ENCODE measurements at regions not wholly inside any gene's neighbourhood (a gene's known extent, or its start where the extent isn't known, plus 50 kb on each side); places are given as distances from the start of the nearest gene placed in this dataset.

- H3K27me3 ChIP-seq (ENCODE audit: insufficient read depth, low read depth) = no peaks in the 10 kb centered on the region
- intact Hi-C loops (cut with micrococcal nuclease; ENCODE audit: unreplicated experiment) = no loop called here
- no peak overlapping the region for H3K27ac ChIP-seq
- no peaks in the 10 kb centered on the region for H3F3A ChIP-seq (ENCODE audit: insufficient read depth, low read depth)
- no peak overlapping the region for H3K4me2 ChIP-seq
- TF ChIP-seq EZH2 (IDR thresholded peaks at IDR 0.05; ENCODE audit: low read depth) (no peak), CTCF (conservative IDR thresholded peaks at IDR 0.05) (no peak)
- DNase-seq = no peak
- no peaks in the 10 kb centered on the region for H4K20me1 ChIP-seq (ENCODE audit: insufficient read depth)
- no peaks in the 10 kb centered on the region for H3K79me2 ChIP-seq (ENCODE audit: low read depth)
- H2AFZ ChIP-seq = no peak overlapping the region
- POLR2A ChIA-PET (ENCODE audit: unreplicated experiment) = interaction anchor here (0.6 to 0.7 kb wide), 3 partner anchors 138 to 177 kb away, joined by 4 to 6 read pairs (median 5); partner anchors contain the start of gene IER5L
- no peaks in the 10 kb centered on the region for H3K9me2 ChIP-seq (ENCODE audit: insufficient read depth)
- H3K4me3 ChIP-seq = no peak overlapping the region
- no TSS peak for BruUV-seq (replicated peaks)
- no peaks in the 10 kb centered on the region for H3K4me1 ChIP-seq (replicated peaks; ENCODE audit: insufficient read depth)
- no peaks in the 10 kb centered on the region for H3K9me3 ChIP-seq (ENCODE audit: insufficient read depth, low read depth)
- no peaks in the 10 kb centered on the region for H3K36me3 ChIP-seq (ENCODE audit: low read depth)
- CTCF ChIA-PET = no interaction called here
Measured at GRCh38 chr9:129316281-129317030, 138.4 kb upstream of the IER5L start.

- Histone ChIP-seq H3F3A (ENCODE audit: insufficient read depth, low read depth) (0 out of 2 replicates have a peak, but pooled peaks cover 5% of the 10 kb centered on the region), H3K27ac (no peak overlapping the region), H3K9me2 (ENCODE audit: insufficient read depth) (no peaks in the 10 kb centered on the region), H3K36me3 (ENCODE audit: low read depth) (no peaks in the 10 kb centered on the region), H3K27me3 (ENCODE audit: insufficient read depth, low read depth) (no peaks in the 10 kb centered on the region), H3K9me3 (ENCODE audit: insufficient read depth, low read depth) (no peaks in the 10 kb centered on the region), H4K20me1 (ENCODE audit: insufficient read depth) (no peaks in the 10 kb centered on the region), H3K4me1 (replicated peaks; ENCODE audit: insufficient read depth) (no peaks in the 10 kb centered on the region), H2AFZ (no peak overlapping the region), H3K4me2 (no peak overlapping the region), H3K79me2 (ENCODE audit: low read depth) (no peaks in the 10 kb centered on the region), H3K4me3 (no peak overlapping the region)
- ChIA-PET POLR2A (ENCODE audit: unreplicated experiment) (no interaction called here), CTCF (no interaction called here)
- TF ChIP-seq CTCF (conservative IDR thresholded peaks at IDR 0.05) (no peak), EZH2 (IDR thresholded peaks at IDR 0.05; ENCODE audit: low read depth) (no peak)
- DNase-seq = no peak
- intact Hi-C loops (cut with micrococcal nuclease; ENCODE audit: unreplicated experiment) = no loop called here
- BruUV-seq (replicated peaks) = no TSS peak
Measured at GRCh38 chr9:129313331-129313955, 135.4 kb upstream of the IER5L start.

GRCh38 chr9:129312251-129313122 is 134.4 kb upstream of the IER5L start:
- ChIA-PET CTCF (no interaction called here), POLR2A (ENCODE audit: unreplicated experiment) (no interaction called here)
- BruUV-seq (replicated peaks) = no TSS peak
- Histone ChIP-seq H3K4me1 (replicated peaks; ENCODE audit: insufficient read depth) (no peaks in the 10 kb centered on the region), H3K9me3 (ENCODE audit: insufficient read depth, low read depth) (no peaks in the 10 kb centered on the region), H4K20me1 (ENCODE audit: insufficient read depth) (no peaks in the 10 kb centered on the region), H3K4me2 (no peak overlapping the region), H3K36me3 (ENCODE audit: low read depth) (no peaks in the 10 kb centered on the region), H2AFZ (no peak overlapping the region), H3F3A (ENCODE audit: insufficient read depth, low read depth) (0 out of 2 replicates have a peak, but pooled peaks cover 5% of the 10 kb centered on the region), H3K79me2 (ENCODE audit: low read depth) (no peaks in the 10 kb centered on the region), H3K4me3 (no peak overlapping the region), H3K9me2 (ENCODE audit: insufficient read depth) (no peaks in the 10 kb centered on the region), H3K27ac (no peak overlapping the region), H3K27me3 (ENCODE audit: insufficient read depth, low read depth) (no peaks in the 10 kb centered on the region)
- DNase-seq = no peak
- TF ChIP-seq EZH2 (IDR thresholded peaks at IDR 0.05; ENCODE audit: low read depth) = no peak
- TF ChIP-seq CTCF (conservative IDR thresholded peaks at IDR 0.05) = no peak
- intact Hi-C loops (cut with micrococcal nuclease; ENCODE audit: unreplicated experiment) = no loop called here
